Esophagus squamous epithelium (tissue), 4 donors: ENCODE measurements at regions not wholly inside any gene's neighbourhood (a gene's known extent, or its start where the extent isn't known, plus 50 kb on each side); places are given as distances from the start of the nearest gene placed in this dataset.

Source experiments
- CTCF ChIP-seq, 6 experiments: fragments of 450-650 bp in 4 of 6; fragments of 200-600 bp in 2 of 6; sonication (generic) in 2 of 6; IDR thresholded peaks; one replicate each; pipeline ENCODE4 v1.5.1; 2016 to 2019; ENCODE audit warnings: antibody characterized with exemption in 6 of 6, mild to moderate bottlenecking in 4 of 6, moderate library complexity in 4 of 6
- POLR2A ChIP-seq, 4 donors: fragments of 450-650 bp; IDR thresholded peaks; one replicate each; pipeline ENCODE4 v1.6.1; 2017; ENCODE audit warnings: antibody characterized with exemption in 4 of 4, mild to moderate bottlenecking in 4 of 4, moderate library complexity in 3 of 4

GRCh38 chr16:66014221-66014620, 352.3 kb upstream of the CDH5 start:
- TF ChIP-seq CTCF (IDR thresholded peaks at IDR 0.05) (no peak), POLR2A (IDR thresholded peaks at IDR 0.05) (no peak)
